GM19239 (cell line): ENCODE measurements at regions not wholly inside any gene's neighbourhood (a gene's known extent, or its start where the extent isn't known, plus 50 kb on each side); places are given as distances from the start of the nearest gene placed in this dataset.
"Not testable (repeated sequence)": the region's sequence is repeated elsewhere in the genome, so short reads cannot be mapped to it uniquely, and the experiment has no call there.

ENCODE experiments used
- DNase-seq: peaks from one replicate; pipeline ENCODE4 v3.0.0; 2011; ENCODE audit warnings: low spot score; ENCODE audit not compliant: insufficient read length
- FAIRE-seq: peaks from 2 replicates; lab custom pipeline; 2011; peaks lifted over from hg19 to GRCh38; lab: Jason Lieb, UNC

GRCh38 chr2:60359569-60359968, 193.9 kb downstream of the BCL11A start:
- peak; percentile 45 for FAIRE-seq

GRCh38 chr2:60358476-60358875, 195.0 kb downstream of the BCL11A start:
- no peak for DNase-seq
- FAIRE-seq, result peak; percentile 61

More at GRCh38 chr2:60359569-60359968, 193.9 kb downstream of the BCL11A start:
- no peak for DNase-seq

GRCh38 chr2:60357996-60358395, 195.5 kb downstream of the BCL11A start:
- no peak for DNase-seq
- peak; percentile 51 for FAIRE-seq

- FAIRE-seq, result no peak
Measured at GRCh38 chr2:60356346-60356745, 197.1 kb downstream of the BCL11A start.

GRCh38 chr2:60355849-60356261, 197.6 kb downstream of the BCL11A start:
- peak; percentile 85 for FAIRE-seq
- DNase-seq, result no peak

More at GRCh38 chr2:60356346-60356745, 197.1 kb downstream of the BCL11A start:
- DNase-seq, result no peak

- no peak for FAIRE-seq
- no peak for DNase-seq
Measured at GRCh38 chr2:60354713-60355112, 198.7 kb downstream of the BCL11A start.

GRCh38 chr2:60353863-60354262, 199.6 kb downstream of the BCL11A start:
- DNase-seq, result peak; percentile 19
- peak; percentile 94 for FAIRE-seq

- FAIRE-seq (no peak), DNase-seq (no peak)
Measured at GRCh38 chr2:60353406-60353800, 200.1 kb downstream of the BCL11A start.

- no peak for FAIRE-seq
Measured at GRCh38 chr2:60352491-60353405, 200.7 kb downstream of the BCL11A start.

GRCh38 chr2:60351802-60352201, 201.7 kb downstream of the BCL11A start:
- DNase-seq (no peak), FAIRE-seq (peak; percentile 82)

More at GRCh38 chr2:60352491-60353405, 200.7 kb downstream of the BCL11A start:
- DNase-seq, result no peak

GRCh38 chr2:60351321-60351720, 202.1 kb downstream of the BCL11A start:
- FAIRE-seq (no peak), DNase-seq (no peak)

GRCh38 chr2:60350791-60351190, 202.7 kb downstream of the BCL11A start:
- FAIRE-seq, result peak; percentile 94
- DNase-seq, result no peak

GRCh38 chr2:60347781-60348180, 205.7 kb downstream of the BCL11A start:
- FAIRE-seq (no peak), DNase-seq (no peak)

- not testable (repeated sequence) for FAIRE-seq, DNase-seq
Measured at GRCh38 chr2:60342491-60342890, 211.0 kb downstream of the BCL11A start.

- FAIRE-seq, result no peak
Measured at GRCh38 chr2:60341151-60341550, 212.3 kb downstream of the BCL11A start.

GRCh38 chr2:60339286-60339685, 214.2 kb downstream of the BCL11A start:
- FAIRE-seq, result no peak
- DNase-seq, result no peak

More at GRCh38 chr2:60341151-60341550, 212.3 kb downstream of the BCL11A start:
- no peak for DNase-seq

GRCh38 chr2:60337142-60337497, 216.3 kb downstream of the BCL11A start:
- DNase-seq (no peak), FAIRE-seq (peak; percentile 79)

GRCh38 chr2:60336442-60337141, 216.9 kb downstream of the BCL11A start:
- DNase-seq (no peak), FAIRE-seq (peak; percentile 73)

GRCh38 chr2:60335533-60336237, 217.8 kb downstream of the BCL11A start:
- no peak for FAIRE-seq
- no peak for DNase-seq

GRCh38 chr2:60334610-60335009, 218.8 kb downstream of the BCL11A start:
- no peak for DNase-seq
- FAIRE-seq, result no peak
